ENCODE measurements at regions not wholly inside any gene's neighbourhood (a gene's known extent, or its start where the extent isn't known, plus 50 kb on each side); places are given as distances from the start of the nearest gene placed in this dataset.

DNA sequence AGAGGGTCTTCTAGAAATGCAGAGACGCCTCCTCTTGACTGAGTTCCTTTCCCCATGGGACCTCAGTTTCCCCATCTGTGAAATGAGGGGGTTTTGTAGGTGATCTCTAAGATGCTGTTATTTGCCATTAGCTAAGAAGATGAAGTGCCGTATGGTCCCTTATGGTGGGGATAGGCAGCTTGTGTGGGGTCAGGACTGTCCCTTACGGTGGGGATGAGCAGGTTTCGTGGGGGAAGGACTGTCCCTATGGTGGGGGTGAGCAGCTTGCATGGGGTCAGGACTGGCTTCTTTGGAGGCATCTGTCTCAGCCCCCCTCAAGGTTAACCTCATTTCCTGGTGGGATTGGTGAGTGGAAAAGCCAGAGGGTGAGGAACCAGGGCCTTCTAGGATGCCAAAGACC, 148.3 kb upstream of the GPR26 start:
- ChIA-PET POLR2A (ENCODE audit: low non-redundant PET) (no interaction called here), CTCF (no interaction called here)
- TF ChIP-seq, protein P1, sequence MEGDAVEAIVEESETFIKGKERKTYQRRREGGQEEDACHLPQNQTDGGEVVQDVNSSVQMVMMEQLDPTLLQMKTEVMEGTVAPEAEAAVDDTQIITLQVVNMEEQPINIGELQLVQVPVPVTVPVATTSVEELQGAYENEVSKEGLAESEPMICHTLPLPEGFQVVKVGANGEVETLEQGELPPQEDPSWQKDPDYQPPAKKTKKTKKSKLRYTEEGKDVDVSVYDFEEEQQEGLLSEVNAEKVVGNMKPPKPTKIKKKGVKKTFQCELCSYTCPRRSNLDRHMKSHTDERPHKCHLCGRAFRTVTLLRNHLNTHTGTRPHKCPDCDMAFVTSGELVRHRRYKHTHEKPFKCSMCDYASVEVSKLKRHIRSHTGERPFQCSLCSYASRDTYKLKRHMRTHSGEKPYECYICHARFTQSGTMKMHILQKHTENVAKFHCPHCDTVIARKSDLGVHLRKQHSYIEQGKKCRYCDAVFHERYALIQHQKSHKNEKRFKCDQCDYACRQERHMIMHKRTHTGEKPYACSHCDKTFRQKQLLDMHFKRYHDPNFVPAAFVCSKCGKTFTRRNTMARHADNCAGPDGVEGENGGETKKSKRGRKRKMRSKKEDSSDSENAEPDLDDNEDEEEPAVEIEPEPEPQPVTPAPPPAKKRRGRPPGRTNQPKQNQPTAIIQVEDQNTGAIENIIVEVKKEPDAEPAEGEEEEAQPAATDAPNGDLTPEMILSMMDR (conservative IDR thresholded peaks at IDR 0.05; ENCODE audit: low read depth) = no peak
- no peak for DNase-seq (ENCODE audit: low spot score)
- H3K27ac ChIP-seq = no peak overlapping the region

DNA sequence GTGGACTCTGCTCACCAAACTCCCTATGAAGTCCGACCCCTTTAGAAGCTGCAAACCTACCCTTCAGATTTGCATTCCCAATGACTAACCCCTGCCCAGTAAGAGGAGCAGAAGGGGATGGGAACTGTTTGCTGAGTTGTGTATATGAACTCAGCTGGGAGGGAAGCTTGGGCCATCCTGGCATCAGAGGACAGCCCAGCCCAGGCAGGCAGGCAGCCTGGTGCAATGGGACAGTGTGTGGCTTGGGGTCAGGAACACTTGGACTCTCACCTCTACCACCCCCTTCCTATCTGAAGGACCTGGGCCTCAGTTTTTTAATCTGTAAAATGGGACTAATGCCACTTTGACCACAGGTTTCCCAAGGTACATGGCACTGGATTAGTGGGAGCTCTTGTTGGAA, 147.4 kb upstream of the GPR26 start:
- no peak for DNase-seq (ENCODE audit: low spot score)
- H3K27ac ChIP-seq = no peak overlapping the region
- POLR2A ChIA-PET (ENCODE audit: low non-redundant PET) = no interaction called here
- TF ChIP-seq, protein P1 (conservative IDR thresholded peaks at IDR 0.05; ENCODE audit: low read depth) = no peak
- CTCF ChIA-PET = interaction anchor here (0.6 kb wide), 1 partner anchor 54 kb away, joined by 5 read pairs; no protein-coding TSS in a partner anchor

DNA sequence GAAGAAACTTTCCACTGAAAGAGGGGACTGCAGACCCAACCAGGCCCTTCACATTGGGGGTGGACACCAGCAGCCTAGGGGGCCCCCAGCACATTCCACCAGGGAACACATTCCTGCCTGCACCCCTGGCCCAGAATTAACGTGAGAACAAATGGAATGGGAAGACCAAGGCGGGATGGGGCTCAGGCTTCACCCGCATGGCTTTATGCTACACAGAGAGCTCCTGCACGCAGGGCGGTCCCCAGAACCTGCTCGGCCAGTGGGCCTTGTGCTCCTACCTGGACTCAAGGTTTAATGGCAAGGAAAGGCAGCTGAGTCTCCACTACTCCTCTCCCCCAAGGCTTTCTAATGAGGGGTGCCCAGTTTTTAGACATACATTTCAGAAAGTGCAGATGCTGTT, 146.3 kb upstream of the GPR26 start:
- TF ChIP-seq, protein P1 (conservative IDR thresholded peaks at IDR 0.05; ENCODE audit: low read depth) = no peak
- DNase-seq (ENCODE audit: low spot score) = no peak
- POLR2A ChIA-PET (ENCODE audit: low non-redundant PET) = no interaction called here
- no peak overlapping the region for H3K27ac ChIP-seq
- CTCF ChIA-PET = no interaction called here

DNA sequence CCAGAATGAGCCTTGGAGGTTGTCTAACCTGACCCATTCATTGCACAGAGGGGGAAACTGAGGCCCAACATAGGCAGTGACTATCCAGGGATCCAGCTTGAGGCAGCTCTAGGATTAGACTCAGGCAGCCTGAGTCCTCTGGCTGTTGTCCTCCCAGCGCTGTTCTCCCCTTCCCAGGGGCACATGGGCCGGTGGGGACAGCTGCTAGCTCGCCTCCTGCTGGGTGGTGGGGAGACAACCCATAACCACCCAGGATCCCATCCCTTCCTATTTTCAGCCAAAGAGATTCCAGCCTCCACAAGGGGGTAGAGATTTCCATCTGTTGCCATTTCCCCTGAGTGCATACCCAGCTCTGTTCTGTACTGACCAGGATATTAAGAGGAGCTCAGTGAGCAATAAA, 145.1 kb upstream of the GPR26 start:
- POLR2A ChIA-PET (ENCODE audit: low non-redundant PET) = no interaction called here
- CTCF ChIA-PET = no interaction called here
- TF ChIP-seq, protein P1 (conservative IDR thresholded peaks at IDR 0.05; ENCODE audit: low read depth) = no peak
- H3K27ac ChIP-seq = no peak overlapping the region
- no peak for DNase-seq (ENCODE audit: low spot score)

DNA sequence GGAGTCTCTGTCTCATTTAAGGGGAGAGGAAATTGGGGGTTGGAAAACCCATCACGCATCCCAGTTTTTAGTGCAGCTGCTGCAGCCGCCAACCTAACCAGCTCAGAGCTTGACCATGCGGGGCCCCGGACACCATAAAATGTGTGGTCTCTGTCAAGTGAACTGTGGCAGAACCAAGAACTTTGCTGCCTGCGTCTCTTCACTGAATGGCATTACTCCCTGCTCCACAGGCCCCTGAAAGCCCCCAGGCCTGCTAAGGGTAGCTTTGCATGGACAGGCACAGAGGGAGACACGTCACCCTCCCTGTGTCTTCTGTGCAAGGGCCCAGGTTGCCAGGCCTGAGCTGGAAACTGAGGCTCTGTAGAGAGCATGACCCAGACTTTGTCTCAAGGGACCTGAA, 144.6 kb upstream of the GPR26 start:
- TF ChIP-seq, protein P1 (conservative IDR thresholded peaks at IDR 0.05; ENCODE audit: low read depth) = no peak
- no peak overlapping the region for H3K27ac ChIP-seq
- DNase-seq (ENCODE audit: low spot score) = no peak
- ChIA-PET CTCF (no interaction called here), POLR2A (ENCODE audit: low non-redundant PET) (no interaction called here)

DNA sequence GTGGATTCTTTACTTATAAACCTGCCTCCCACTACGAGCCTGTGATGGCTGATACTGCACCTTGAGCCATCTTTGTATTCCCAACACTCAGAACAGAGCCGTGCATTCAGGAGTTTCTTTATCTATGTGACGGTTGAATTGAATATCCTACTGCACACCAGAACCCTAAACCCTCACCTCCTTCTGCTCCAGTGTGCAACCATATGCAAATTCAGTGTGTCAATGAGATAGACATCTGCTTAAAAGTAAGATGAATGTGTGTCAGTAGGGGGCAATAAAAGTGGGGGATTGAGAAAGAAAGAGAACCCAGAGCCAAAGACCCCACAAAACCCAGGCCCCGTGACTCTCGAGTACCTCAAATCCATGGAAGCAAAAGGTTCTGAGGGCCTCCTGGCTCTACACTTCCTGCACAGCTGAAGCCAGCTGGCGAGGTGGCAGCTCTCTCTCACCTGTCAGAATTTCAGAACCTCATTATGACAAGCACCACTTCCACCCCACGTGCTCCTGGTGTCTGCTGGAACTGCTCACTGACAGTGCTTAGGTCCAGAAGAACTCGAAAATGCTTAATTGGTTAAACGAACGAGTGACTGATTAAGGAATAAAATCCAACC, 143.3 kb upstream of the GPR26 start:
- H3K27ac ChIP-seq = no peak overlapping the region
- ChIA-PET POLR2A (ENCODE audit: low non-redundant PET) (no interaction called here), CTCF (interaction anchor here (0.7 to 0.8 kb wide), 2 partner anchors 48 to 79 kb away, joined by 3 read pairs; no protein-coding TSS in a partner anchor)
- TF ChIP-seq, protein P1 (conservative IDR thresholded peaks at IDR 0.05; ENCODE audit: low read depth) = no peak
- no peak for DNase-seq (ENCODE audit: low spot score)
